PFSK-1 (cell line): ENCODE measurements at regions not wholly inside any gene's neighbourhood (a gene's known extent, or its start where the extent isn't known, plus 50 kb on each side); places are given as distances from the start of the nearest gene placed in this dataset.

Source experiments
- POLR2AphosphoS5 ChIP-seq: IDR thresholded peaks from 2 replicates; pipeline ENCODE4 v1.6.1; 2012; ENCODE audit warnings: low read depth, mild to moderate bottlenecking, control low read depth, low read length, moderate library complexity
- REST ChIP-seq, 2 experiments: IDR thresholded peaks; 2 replicates each; pipeline versions ENCODE4 v1.6.1 to v1.8.0; 2011 to 2012; ENCODE audit warnings: low read depth in 2 of 2, low read length in 2 of 2, control low read depth in 1 of 2, inconsistent platforms in 1 of 2, mild to moderate bottlenecking in 1 of 2, moderate library complexity in 1 of 2; ENCODE audit not compliant: insufficient read depth in 1 of 2

DNA sequence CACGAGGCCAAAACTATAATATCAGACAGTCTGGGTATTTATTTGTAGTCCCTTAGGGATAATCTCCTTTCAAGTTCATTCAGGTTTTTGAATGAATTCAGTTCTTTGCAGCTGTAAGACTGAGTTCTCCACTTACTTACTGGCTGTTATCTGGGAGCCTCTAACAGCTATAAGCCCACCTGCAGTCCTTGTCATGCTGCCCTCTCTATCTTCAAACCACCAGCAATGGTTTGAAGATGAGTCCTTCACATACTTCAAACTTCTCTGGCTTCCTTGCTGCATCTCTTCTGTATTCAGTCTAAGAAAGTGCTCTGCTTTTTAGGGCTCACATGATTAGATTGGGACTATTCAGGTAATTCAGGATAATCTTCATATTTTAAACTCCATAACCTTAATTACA, 154.5 kb upstream of the STT3B start:
- TF ChIP-seq REST (IDR thresholded peaks at IDR 0.05; ENCODE audit: insufficient read depth in 1 of 2, low read depth in 2 of 2, low read length in 2 of 2) (no peak), POLR2AphosphoS5 (no peak)
